NCI-H510A treated with DMSO at 0.1 percent for 48 hours (cell line): ENCODE measurements at regions not wholly inside any gene's neighbourhood (a gene's known extent, or its start where the extent isn't known, plus 50 kb on each side); places are given as distances from the start of the nearest gene placed in this dataset.

Experiments
- DNase-seq: peaks from one replicate; lab custom pipeline; 2025; lab: John Stamatoyannopoulos, UW

GRCh38 chr9:80359941-80360881, 788.4 kb downstream of the TLE4 start:
- DNase-seq, result no peak

- DNase-seq, result no peak
Measured at GRCh38 chr9:80359291-80359690, 787.5 kb downstream of the TLE4 start.

- no peak for DNase-seq
Measured at GRCh38 chr9:80352967-80353366, 781.2 kb downstream of the TLE4 start.

- no peak for DNase-seq
Measured at GRCh38 chr9:80351612-80352011, 779.8 kb downstream of the TLE4 start.

- DNase-seq, result no peak
Measured at GRCh38 chr9:80326105-80326504, 754.3 kb downstream of the TLE4 start.

GRCh38 chr9:80320916-80321315, 749.2 kb downstream of the TLE4 start:
- no peak for DNase-seq

- DNase-seq, result no peak
Measured at GRCh38 chr9:80320480-80320879, 748.7 kb downstream of the TLE4 start.

- no peak for DNase-seq
Measured at GRCh38 chr9:80305136-80305535, 733.4 kb downstream of the TLE4 start.

GRCh38 chr9:80294955-80295354, 723.2 kb downstream of the TLE4 start:
- no peak for DNase-seq

- no peak for DNase-seq
Measured at GRCh38 chr9:80294318-80294717, 722.6 kb downstream of the TLE4 start.

- DNase-seq, result no peak
Measured at GRCh38 chr9:80292231-80292630, 720.5 kb downstream of the TLE4 start.

GRCh38 chr9:80285326-80285725, 713.6 kb downstream of the TLE4 start:
- DNase-seq, result no peak

GRCh38 chr9:80282766-80283165, 711.0 kb downstream of the TLE4 start:
- no peak for DNase-seq

GRCh38 chr9:80259079-80259478, 687.3 kb downstream of the TLE4 start:
- no peak for DNase-seq

- DNase-seq, result no peak
Measured at GRCh38 chr9:80251778-80252177, 680.0 kb downstream of the TLE4 start.

- no peak for DNase-seq
Measured at GRCh38 chr9:80242022-80242421, 670.3 kb downstream of the TLE4 start.

- no peak for DNase-seq
Measured at GRCh38 chr9:80235752-80236151, 664.0 kb downstream of the TLE4 start.

- DNase-seq, result no peak
Measured at GRCh38 chr9:80233906-80234305, 662.1 kb downstream of the TLE4 start.

GRCh38 chr9:80233102-80233843, 661.5 kb downstream of the TLE4 start:
- no peak for DNase-seq

GRCh38 chr9:80231318-80232236, 659.8 kb downstream of the TLE4 start:
- DNase-seq, result no peak

GRCh38 chr9:80223897-80224296, 652.1 kb downstream of the TLE4 start:
- no peak for DNase-seq
